DND-41 (cell line): ENCODE measurements at regions not wholly inside any gene's neighbourhood (a gene's known extent, or its start where the extent isn't known, plus 50 kb on each side); places are given as distances from the start of the nearest gene placed in this dataset.

Experiments
- ATAC-seq: fragments of 200-7000 bp; cut with Tn5 transposase; 3 replicates; pipeline ENCODE4 v1.9.1; 2021; ENCODE audit warnings: low read depth; ENCODE audit not compliant: insufficient read depth
- DNase-seq: peaks from one replicate; pipeline ENCODE4 v3.0.0-alpha.2; 2020
- H2AFZ ChIP-seq: 2 replicates; pipeline ENCODE4 v1.6.0; 2012; ENCODE audit warnings: low read depth, low read length
- H3K27ac ChIP-seq: 2 replicates; pipeline ENCODE4 v1.5.1; 2012; ENCODE audit warnings: low read length, inconsistent platforms
- H3K27me3 ChIP-seq: fragments of 200-600 bp; sonication (generic); 2 replicates; pipeline ENCODE4 v1.6.0; 2012; ENCODE audit warnings: low read length, mild to moderate bottlenecking, inconsistent platforms; ENCODE audit not compliant: insufficient read depth, poor library complexity
- H3K36me3 ChIP-seq: 2 replicates; pipeline ENCODE4 v1.5.1; 2012; ENCODE audit warnings: low read length, inconsistent platforms; ENCODE audit not compliant: insufficient read depth
- H3K4me1 ChIP-seq: 2 replicates; pipeline ENCODE4 v1.5.1; 2012; ENCODE audit warnings: mild to moderate bottlenecking, low read length; ENCODE audit not compliant: insufficient read depth
- H3K4me2 ChIP-seq: 2 replicates; pipeline ENCODE4 v1.6.0; 2012; ENCODE audit warnings: mild to moderate bottlenecking, moderate library complexity, low read length, inconsistent platforms; ENCODE audit not compliant: insufficient read depth
- H3K4me3 ChIP-seq, 2 experiments: fragments of 200-600 bp in 1 of 2; shearing (Covaris generic) in 1 of 2; 2 replicates each; pipeline ENCODE4 v1.5.1; 2012 to 2016; ENCODE audit warnings: inconsistent platforms in 2 of 2, low read length in 2 of 2, mild to moderate bottlenecking in 2 of 2, low read depth in 1 of 2, moderate library complexity in 1 of 2
- H3K79me2 ChIP-seq: 2 replicates; pipeline ENCODE4 v1.6.0; 2012; ENCODE audit warnings: low read length, inconsistent platforms; ENCODE audit not compliant: insufficient read depth
- H3K9ac ChIP-seq: 2 replicates; pipeline ENCODE4 v1.6.0; 2012; ENCODE audit warnings: low read depth, mild to moderate bottlenecking, inconsistent platforms, low read length, moderate library complexity
- H3K9me3 ChIP-seq: 2 replicates; pipeline ENCODE4 v1.5.1; 2012; ENCODE audit warnings: low read length, moderate library complexity, mild to moderate bottlenecking, inconsistent platforms; ENCODE audit not compliant: insufficient read depth, severe bottlenecking
- H4K20me1 ChIP-seq: 2 replicates; pipeline ENCODE4 v1.6.0; 2012; ENCODE audit warnings: low read length; ENCODE audit not compliant: insufficient read depth
- CTCF ChIP-seq: IDR thresholded peaks from 2 replicates; pipeline ENCODE4 v1.5.1; 2012; ENCODE audit warnings: borderline replicate concordance, low read length, moderate library complexity, mild to moderate bottlenecking; ENCODE audit not compliant: poor library complexity, severe bottlenecking; ENCODE audit errors: extremely low read depth
- EZH2 ChIP-seq: IDR thresholded peaks from 3 replicates; pipeline ENCODE4 v1.6.1; 2012; ENCODE audit warnings: borderline replicate concordance, low read depth, mild to moderate bottlenecking, moderate library complexity, low read length, inconsistent platforms; ENCODE audit not compliant: severe bottlenecking

GRCh38 chr2:7524195-7524594 lies 607.0 kb downstream of the RNF144A start:
- no peak for TF ChIP-seq CTCF
- no peak for TF ChIP-seq EZH2
- Histone ChIP-seq H3K27me3 (no peaks in the 10 kb centered on the region), H3K4me1 (no peaks in the 10 kb centered on the region), H3K4me3 (no peak overlapping the region), H3K9me3 (peaks cover 5% of the 10 kb centered on the region), H3K4me2 (no peak overlapping the region), H3K79me2 (no peaks in the 10 kb centered on the region), H4K20me1 (no peaks in the 10 kb centered on the region), H3K27ac (no peak overlapping the region), H3K36me3 (no peaks in the 10 kb centered on the region), H3K9ac (no peak overlapping the region), H2AFZ (no peak overlapping the region)
- ATAC-seq (no peak), DNase-seq (no peak)

GRCh38 chr2:7525746-7526145 lies 608.5 kb downstream of the RNF144A start:
- Histone ChIP-seq H3K36me3 (no peaks in the 10 kb centered on the region), H3K9me3 (peaks cover 16% of the 10 kb centered on the region), H3K27me3 (no peaks in the 10 kb centered on the region), H3K79me2 (no peaks in the 10 kb centered on the region), H3K4me3 (no peak overlapping the region), H3K4me1 (no peaks in the 10 kb centered on the region), H3K9ac (no peak overlapping the region), H3K27ac (no peak overlapping the region), H4K20me1 (no peaks in the 10 kb centered on the region), H2AFZ (no peak overlapping the region), H3K4me2 (no peak overlapping the region)
- no peak for ATAC-seq
- no peak for DNase-seq
- TF ChIP-seq EZH2 (no peak), CTCF (no peak)

- H4K20me1 ChIP-seq, result no peaks in the 10 kb centered on the region
- no peak overlapping the region for H3K27ac ChIP-seq
- TF ChIP-seq EZH2 (no peak), CTCF (no peak)
- no peak for DNase-seq
- H3K9me3 ChIP-seq, result peaks cover 28% of the 10 kb centered on the region
- no peaks in the 10 kb centered on the region for H3K27me3 ChIP-seq
- H3K9ac ChIP-seq, result no peak overlapping the region
- no peaks in the 10 kb centered on the region for H3K4me1 ChIP-seq
- H2AFZ ChIP-seq, result no peak overlapping the region
- ATAC-seq, result no peak
- no peak overlapping the region for H3K4me2 ChIP-seq
- no peaks in the 10 kb centered on the region for H3K36me3 ChIP-seq
- H3K4me3 ChIP-seq, result no peak overlapping the region
- no peaks in the 10 kb centered on the region for H3K79me2 ChIP-seq
These were observed 610.0 kb downstream of the RNF144A start for GRCh38 chr2:7527165-7527722.

GRCh38 chr2:7530001-7530400 lies 612.8 kb downstream of the RNF144A start:
- peaks cover 28% of the 10 kb centered on the region for H3K9me3 ChIP-seq
- no peak overlapping the region for H3K27ac ChIP-seq
- H4K20me1 ChIP-seq, result no peaks in the 10 kb centered on the region
- H3K4me3 ChIP-seq, result no peak overlapping the region
- no peak overlapping the region for H3K9ac ChIP-seq
- DNase-seq, result no peak
- no peaks in the 10 kb centered on the region for H3K79me2 ChIP-seq
- TF ChIP-seq CTCF (no peak), EZH2 (no peak)
- H3K4me1 ChIP-seq, result no peaks in the 10 kb centered on the region
- H3K36me3 ChIP-seq, result no peaks in the 10 kb centered on the region
- ATAC-seq, result no peak
- H3K27me3 ChIP-seq, result no peaks in the 10 kb centered on the region
- H3K4me2 ChIP-seq, result no peak overlapping the region
- no peak overlapping the region for H2AFZ ChIP-seq
